NCI-H748 (cell line): ENCODE measurements at regions not wholly inside any gene's neighbourhood (a gene's known extent, or its start where the extent isn't known, plus 50 kb on each side); places are given as distances from the start of the nearest gene placed in this dataset.

Experiments used
- DNase-seq: peaks from one replicate; lab custom pipeline; 2025; ENCODE audit not compliant: unreplicated experiment; lab: John Stamatoyannopoulos, UW

DNA sequence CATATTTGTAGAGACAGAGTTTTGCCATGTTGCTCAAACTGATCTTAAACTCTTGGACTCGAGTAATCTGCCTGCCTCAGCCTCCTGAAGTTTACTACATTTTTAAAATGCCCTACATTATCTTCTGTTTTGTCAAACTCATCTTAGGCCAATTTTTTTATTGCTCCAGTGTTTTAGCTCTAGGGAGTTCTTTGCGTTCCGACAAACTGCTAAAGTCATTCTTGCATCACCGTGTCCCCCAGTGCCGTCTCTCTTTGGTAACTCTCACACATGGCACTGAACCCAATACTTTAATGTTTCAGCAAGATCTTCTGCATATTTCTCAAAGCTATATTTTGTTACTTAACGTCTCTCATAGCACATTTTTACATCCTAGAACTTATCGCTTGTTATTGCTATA, 440.9 kb upstream of the NRXN1 start:
- DNase-seq: no peak

GRCh38 chr2:51472300-51472699, 440.4 kb upstream of the NRXN1 start:
- no peak for DNase-seq

DNA sequence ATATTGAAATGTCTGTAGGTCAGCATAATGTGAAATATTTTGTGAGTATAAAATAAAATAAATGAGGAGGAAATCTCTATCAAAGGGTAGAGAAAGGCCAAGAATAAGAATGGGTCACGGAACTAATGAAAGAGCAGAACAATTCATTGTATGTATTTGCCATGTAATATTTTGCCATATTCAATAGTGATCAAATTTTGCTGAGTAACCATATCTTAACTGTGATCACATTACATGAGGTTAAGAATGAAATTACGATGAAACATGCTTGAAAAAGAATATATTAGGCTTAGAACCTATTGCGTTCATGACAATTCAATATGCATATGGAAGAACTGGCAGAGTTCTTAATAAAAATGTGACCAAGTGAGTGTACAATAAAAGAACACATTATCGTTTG, 437.2 kb upstream of the NRXN1 start:
- no peak for DNase-seq

- DNase-seq: no peak
These were observed 433.4 kb upstream of the NRXN1 start for GRCh38 chr2:51465326-51465725.

- no peak for DNase-seq
These were observed 422.2 kb upstream of the NRXN1 start for GRCh38 chr2:51454177-51454576.

DNA sequence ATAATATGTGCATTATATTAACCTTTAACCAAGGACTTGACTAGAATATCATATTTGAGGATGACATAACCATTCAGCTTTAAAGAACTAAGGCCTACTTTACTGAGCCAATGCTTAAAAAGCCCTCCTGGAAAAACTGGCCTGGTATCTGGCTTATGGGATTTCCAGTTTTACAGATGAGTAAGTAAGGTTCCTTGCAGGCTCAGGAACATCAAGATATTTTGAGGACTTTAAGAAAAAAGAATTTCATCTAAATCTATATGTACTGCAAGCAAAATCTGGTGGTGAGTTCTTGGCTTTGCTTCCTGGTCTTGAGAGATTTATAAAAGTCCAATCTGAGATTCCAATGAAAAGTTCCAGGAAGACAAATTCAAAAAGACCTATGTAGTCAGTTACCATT, 417.0 kb upstream of the NRXN1 start:
- DNase-seq: no peak

GRCh38 chr2:51441786-51442185, 409.9 kb upstream of the NRXN1 start:
- DNase-seq: no peak

DNA sequence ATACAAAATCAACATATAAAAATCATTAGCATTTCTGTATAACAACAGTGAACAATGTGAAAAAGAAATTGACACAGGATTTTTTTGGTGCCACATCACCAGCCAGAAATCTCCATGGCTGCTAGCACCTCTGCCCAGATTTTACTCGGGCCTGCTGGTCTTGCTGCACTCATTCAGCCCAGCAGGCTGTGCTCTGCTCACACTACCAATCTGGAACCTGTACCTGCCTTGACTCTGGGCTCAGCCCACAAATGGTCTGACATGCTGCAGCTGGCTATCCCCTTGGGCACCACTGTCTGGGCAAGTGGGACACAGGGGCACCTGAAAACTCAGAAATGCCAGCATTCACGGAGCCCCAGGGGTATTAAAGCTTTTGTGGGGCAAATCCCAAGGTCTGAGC, 392.5 kb upstream of the NRXN1 start:
- DNase-seq: no peak

DNA sequence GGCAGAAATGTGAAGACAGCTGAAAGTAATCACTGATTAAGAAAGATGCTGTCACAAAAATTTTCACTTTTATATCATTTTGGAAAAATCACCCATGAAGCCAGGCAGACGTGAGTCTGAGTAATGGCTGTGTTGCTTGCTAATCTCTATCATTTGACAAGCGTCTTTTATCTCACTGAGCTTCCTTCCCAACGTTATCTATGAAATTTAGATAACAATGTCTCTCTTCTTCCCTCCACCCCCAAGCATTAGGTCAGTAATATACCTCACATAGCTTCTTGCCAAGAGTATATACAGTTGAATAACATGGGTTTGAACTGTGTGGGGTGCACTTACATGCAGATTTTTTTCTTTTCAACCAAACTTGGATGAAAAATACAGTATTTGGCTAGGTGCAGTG, 388.6 kb upstream of the NRXN1 start:
- no peak for DNase-seq

DNA sequence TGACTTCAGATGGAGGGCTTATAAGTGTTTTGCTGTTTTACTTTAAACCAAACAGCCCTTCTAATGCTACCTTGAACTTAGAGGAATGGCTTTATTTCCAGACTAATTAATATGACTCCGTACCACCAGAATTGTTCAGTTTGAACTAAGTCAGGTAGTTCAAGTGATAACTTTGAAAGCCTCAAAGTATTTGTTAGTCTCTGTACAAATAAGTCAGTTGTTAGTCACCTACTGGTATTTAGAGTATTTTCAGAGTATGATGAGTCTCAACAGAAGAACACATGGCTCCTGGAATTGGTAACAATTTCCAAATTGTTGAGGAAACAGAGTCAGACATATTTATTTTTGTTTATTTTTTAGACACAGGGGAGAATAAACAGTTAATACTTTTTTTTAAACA, 381.8 kb upstream of the NRXN1 start:
- DNase-seq: no peak

GRCh38 chr2:51410331-51410730, 378.4 kb upstream of the NRXN1 start:
- DNase-seq: no peak

DNA sequence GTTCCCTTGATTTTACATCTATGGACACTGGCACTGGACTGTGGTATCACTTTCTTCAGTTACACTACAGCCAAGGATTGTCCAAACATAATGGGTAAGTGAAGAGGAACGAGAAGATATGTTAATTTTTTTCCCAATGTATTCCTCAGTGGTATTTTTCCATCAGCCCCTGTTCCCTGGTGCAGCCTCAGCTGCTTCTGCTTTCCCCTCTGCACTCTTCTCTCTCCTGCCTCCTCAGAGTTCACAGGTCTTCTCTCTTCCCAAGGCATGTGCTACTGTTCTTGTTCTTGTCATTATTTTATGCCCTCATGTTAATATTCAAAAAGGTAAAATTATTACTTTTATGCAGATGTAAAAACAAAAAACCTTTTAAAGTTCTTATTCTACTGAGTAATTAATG, 378.0 kb upstream of the NRXN1 start:
- no peak for DNase-seq

GRCh38 chr2:51404226-51404625, 372.3 kb upstream of the NRXN1 start:
- DNase-seq: no peak

GRCh38 chr2:51401546-51401945, 369.6 kb upstream of the NRXN1 start:
- no peak for DNase-seq

- DNase-seq: no peak
These were observed 355.3 kb upstream of the NRXN1 start for GRCh38 chr2:51387235-51387634.

DNA sequence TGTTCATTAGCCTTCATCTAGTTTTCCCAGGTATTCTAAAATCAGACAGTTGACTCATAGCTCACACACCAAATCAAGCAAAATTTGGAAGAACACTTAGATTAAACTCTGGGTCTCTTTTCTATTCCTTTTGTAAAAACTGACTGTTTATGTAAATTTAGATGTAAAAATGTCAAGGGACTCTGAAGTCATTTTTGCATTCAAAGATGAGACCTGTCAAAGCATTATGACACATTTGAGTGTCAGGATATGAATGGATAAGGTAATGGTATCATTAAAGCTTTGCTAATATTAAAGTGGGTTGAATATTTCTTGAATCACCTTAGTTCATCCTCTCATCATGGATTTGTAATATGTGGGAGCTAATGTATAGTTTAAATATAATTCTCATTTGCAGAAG, 348.1 kb upstream of the NRXN1 start:
- DNase-seq: no peak

- DNase-seq: no peak
These were observed 336.3 kb upstream of the NRXN1 start for GRCh38 chr2:51368250-51368649.

DNA sequence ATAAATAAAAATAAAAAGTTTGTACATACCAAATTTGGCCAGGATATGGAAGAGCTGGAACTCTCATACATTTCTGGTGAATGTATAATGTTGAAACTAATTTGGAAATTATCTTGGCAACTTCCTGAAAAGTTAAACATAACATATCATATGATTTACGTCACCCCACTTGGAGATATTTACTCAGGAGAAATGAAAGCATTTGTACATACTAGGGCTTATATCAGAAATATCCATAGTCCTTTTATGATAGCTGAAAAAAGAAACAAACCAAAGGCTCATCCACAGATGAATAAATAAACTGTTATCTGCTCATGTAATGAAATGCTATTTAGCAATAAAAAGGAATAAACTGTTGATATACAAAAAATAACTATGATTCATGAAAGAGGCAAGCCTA, 318.2 kb upstream of the NRXN1 start:
- no peak for DNase-seq

GRCh38 chr2:51344886-51345285, 313.0 kb upstream of the NRXN1 start:
- DNase-seq: no peak

GRCh38 chr2:51335087-51336058, 303.4 kb upstream of the NRXN1 start:
- no peak for DNase-seq

DNA sequence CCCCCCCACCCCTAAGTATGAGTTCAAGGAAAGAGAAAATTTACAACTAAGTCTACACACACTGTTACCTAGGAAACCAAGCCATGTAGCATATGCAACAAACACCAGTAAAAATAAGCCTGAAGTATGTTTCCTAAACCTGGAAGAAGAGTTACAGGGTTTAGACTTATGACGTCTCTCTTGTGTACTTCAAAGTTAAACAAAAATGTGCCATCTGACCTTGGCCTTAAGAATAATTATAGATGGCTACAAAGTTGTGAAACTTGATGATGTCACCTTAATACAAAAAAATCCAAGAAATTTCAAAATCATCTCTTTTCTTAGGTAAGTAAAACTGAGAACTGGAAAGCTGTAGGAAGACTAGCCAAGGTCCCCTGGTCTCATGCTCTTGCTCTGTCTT, 297.6 kb upstream of the NRXN1 start:
- DNase-seq: no peak

DNA sequence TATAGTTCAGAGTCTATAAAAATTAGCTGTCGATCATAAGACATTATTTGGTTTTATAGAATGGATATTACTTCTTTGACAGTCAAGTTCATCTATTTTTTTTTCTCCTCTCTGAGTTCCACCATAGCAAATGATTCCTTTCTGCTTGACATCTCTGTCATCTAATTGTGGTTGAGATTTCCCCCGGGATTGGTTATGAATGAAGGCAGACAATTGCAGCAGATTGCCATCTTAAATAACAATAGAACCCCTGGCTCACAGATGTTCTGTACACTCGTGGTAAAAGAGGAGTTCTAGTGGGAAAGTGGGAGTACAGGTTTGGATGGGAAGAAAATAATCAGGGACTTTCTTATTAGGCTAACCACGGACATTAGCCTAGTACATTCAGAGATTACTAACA, 292.1 kb upstream of the NRXN1 start:
- no peak for DNase-seq

- no peak for DNase-seq
These were observed 290.7 kb upstream of the NRXN1 start for GRCh38 chr2:51322613-51323012.
